ENCODE measurements at regions not wholly inside any gene's neighbourhood (a gene's known extent, or its start where the extent isn't known, plus 50 kb on each side); places are given as distances from the start of the nearest gene placed in this dataset.

GRCh38 chr10:105406488-105406887 lies 765.4 kb downstream of the SORCS3 start:
- H3K27me3 Mint-ChIP-seq: no peaks in the 10 kb centered on the region
- H3K27ac Mint-ChIP-seq: no peak overlapping the region
- ATAC-seq: no peak
- TF ChIP-seq CTCF (IDR thresholded peaks at IDR 0.05): no peak
- intact Hi-C loops (cut with micrococcal nuclease): no loop called here
- DNase-seq: no peak
- H3K36me3 Mint-ChIP-seq (ENCODE audit: low read depth): no peaks in the 10 kb centered on the region
- no peak overlapping the region for H3K4me3 Mint-ChIP-seq
- POLR2A ChIA-PET: no interaction called here
- H3K9me3 Mint-ChIP-seq: peaks cover 5% of the 10 kb centered on the region
- CTCF ChIA-PET: no interaction called here
- H3K4me1 Mint-ChIP-seq (ENCODE audit: low read depth): no peaks in the 10 kb centered on the region

GRCh38 chr10:105398202-105398601 lies 757.1 kb downstream of the SORCS3 start:
- POLR2A ChIA-PET: no interaction called here
- Mint-ChIP-seq H3K4me1 (ENCODE audit: low read depth) (no peaks in the 10 kb centered on the region), H3K36me3 (ENCODE audit: low read depth) (no peaks in the 10 kb centered on the region), H3K9me3 (peaks cover 6% of the 10 kb centered on the region), H3K27me3 (no peaks in the 10 kb centered on the region), H3K27ac (no peak overlapping the region), H3K4me3 (no peak overlapping the region)
- TF ChIP-seq CTCF (IDR thresholded peaks at IDR 0.05): no peak
- ATAC-seq (no peak), DNase-seq (no peak)
- CTCF ChIA-PET: no interaction called here
- intact Hi-C loops (cut with micrococcal nuclease): no loop called here

- Mint-ChIP-seq H3K4me1 (ENCODE audit: low read depth) (no peaks in the 10 kb centered on the region), H3K27ac (no peak overlapping the region), H3K36me3 (ENCODE audit: low read depth) (no peaks in the 10 kb centered on the region), H3K4me3 (no peak overlapping the region), H3K27me3 (no peaks in the 10 kb centered on the region), H3K9me3 (peaks cover 3% of the 10 kb centered on the region)
- ChIA-PET CTCF (no interaction called here), POLR2A (no interaction called here)
- DNase-seq (no peak), ATAC-seq (no peak)
- TF ChIP-seq CTCF (IDR thresholded peaks at IDR 0.05): no peak
- intact Hi-C loops (cut with micrococcal nuclease): no loop called here
These were observed 750.7 kb downstream of the SORCS3 start for GRCh38 chr10:105391670-105392351.

- no peaks in the 10 kb centered on the region for H3K27me3 Mint-ChIP-seq
- CTCF ChIA-PET: interaction anchor here (0.8 kb wide), 1 partner anchor 16 kb away, joined by 3 read pairs; no protein-coding TSS in a partner anchor
- DNase-seq (no peak), ATAC-seq (no peak)
- intact Hi-C loops (cut with micrococcal nuclease): no loop called here
- H3K36me3 Mint-ChIP-seq (ENCODE audit: low read depth): no peaks in the 10 kb centered on the region
- no peak overlapping the region for H3K27ac Mint-ChIP-seq
- no peak overlapping the region for H3K4me3 Mint-ChIP-seq
- POLR2A ChIA-PET: no interaction called here
- H3K4me1 Mint-ChIP-seq (ENCODE audit: low read depth): no peaks in the 10 kb centered on the region
- peaks cover 3% of the 10 kb centered on the region for H3K9me3 Mint-ChIP-seq
- TF ChIP-seq CTCF (IDR thresholded peaks at IDR 0.05): no peak
These were observed 746.9 kb downstream of the SORCS3 start for GRCh38 chr10:105387971-105388370.

GRCh38 chr10:105383978-105384377 lies 742.9 kb downstream of the SORCS3 start:
- POLR2A ChIA-PET: interaction anchor here (0.6 kb wide), 1 partner anchor 1628 kb away, joined by 3 read pairs; no protein-coding TSS in a partner anchor
- no peak for DNase-seq
- Mint-ChIP-seq H3K27ac (no peak overlapping the region), H3K27me3 (no peaks in the 10 kb centered on the region), H3K36me3 (ENCODE audit: low read depth) (no peaks in the 10 kb centered on the region), H3K9me3 (no peaks in the 10 kb centered on the region), H3K4me3 (no peak overlapping the region), H3K4me1 (ENCODE audit: low read depth) (no peaks in the 10 kb centered on the region)
- no peak for TF ChIP-seq CTCF (IDR thresholded peaks at IDR 0.05)
- no peak for ATAC-seq
- CTCF ChIA-PET: no interaction called here
- intact Hi-C loops (cut with micrococcal nuclease): no loop called here
